ENCODE measurements at regions not wholly inside any gene's neighbourhood (a gene's known extent, or its start where the extent isn't known, plus 50 kb on each side); places are given as distances from the start of the nearest gene placed in this dataset.
"Not testable (repeated sequence)": the region's sequence is repeated elsewhere in the genome, so short reads cannot be mapped to it uniquely, and the experiment has no call there.

DNA sequence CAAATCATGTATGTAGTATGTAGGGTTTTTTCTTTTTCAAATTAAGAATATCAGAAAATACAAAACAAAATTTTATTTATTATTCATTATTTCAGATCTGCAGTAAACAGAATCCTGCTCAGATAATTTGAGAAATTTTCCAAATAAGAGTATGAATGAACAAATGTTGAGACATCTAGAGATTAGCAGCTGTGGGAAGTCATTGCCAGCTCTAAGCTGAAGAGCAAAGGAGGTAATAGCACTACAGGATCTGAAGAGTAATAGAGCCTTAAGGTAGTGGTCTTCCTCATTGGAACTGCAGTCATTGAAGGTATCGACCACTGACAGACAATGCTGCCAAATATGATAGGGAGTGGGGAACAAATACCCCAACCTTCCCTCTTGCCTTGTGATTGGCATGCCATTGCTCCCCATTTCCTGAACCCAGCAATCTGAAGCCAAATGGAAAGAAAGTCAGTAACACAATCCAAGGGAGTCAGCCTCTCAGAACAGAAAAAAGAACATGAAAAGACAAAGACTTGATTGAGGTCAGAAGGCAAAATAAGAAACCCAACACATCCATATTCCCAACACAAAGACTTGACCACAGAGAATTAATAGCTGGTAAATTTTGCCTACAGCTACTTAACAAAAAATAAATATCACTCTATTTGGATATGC lies 963.4 kb upstream of the ADAMTS5 start:
- not testable (repeated sequence) for DNase-seq

DNA sequence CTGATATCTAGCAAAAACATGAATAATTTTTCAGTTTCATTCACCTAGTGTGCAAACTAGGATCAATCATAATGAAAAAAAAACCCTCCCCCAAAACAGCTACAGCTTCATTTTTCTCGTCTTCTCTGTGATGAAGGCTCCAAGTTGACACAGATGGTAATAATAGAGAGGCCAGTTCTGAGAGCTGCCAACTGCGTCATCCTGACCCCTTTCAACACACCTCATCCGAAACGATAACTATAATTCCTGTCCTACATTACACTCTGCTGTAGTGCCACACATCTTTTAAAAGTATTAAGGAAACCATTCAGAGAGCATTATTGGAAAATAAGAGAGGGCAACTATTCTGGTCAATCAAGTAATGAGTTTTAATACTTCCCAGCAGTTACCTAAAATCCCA lies 962.3 kb upstream of the ADAMTS5 start:
- DNase-seq, result peak; percentile 34

DNA sequence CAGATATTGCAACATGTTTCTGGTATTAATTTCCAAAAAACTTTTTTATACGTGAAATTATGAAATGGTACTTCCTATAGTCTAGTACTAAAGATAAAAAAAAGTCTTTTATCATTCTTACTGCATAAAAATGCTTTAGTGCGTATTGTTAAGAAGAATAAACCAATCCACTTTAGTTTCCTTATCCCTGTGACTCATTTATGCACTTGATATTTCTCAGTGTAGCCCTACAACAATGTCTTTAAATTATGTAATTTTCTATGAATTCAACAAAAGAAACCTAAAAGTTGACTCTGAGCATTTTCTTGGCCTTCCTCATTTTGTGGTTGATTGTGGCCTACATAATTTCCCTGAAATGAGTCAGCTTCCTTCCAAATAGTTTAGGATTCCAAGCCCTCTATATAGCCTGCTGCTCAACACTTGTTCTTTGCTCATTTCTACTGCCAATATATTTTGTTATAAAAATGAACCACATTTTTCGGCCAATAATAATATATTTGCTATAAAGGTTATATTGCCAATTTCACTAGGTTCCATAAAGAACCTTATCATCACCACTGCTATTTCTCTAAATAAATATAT lies 961.7 kb upstream of the ADAMTS5 start:
- peak; percentile 29 for DNase-seq

DNA sequence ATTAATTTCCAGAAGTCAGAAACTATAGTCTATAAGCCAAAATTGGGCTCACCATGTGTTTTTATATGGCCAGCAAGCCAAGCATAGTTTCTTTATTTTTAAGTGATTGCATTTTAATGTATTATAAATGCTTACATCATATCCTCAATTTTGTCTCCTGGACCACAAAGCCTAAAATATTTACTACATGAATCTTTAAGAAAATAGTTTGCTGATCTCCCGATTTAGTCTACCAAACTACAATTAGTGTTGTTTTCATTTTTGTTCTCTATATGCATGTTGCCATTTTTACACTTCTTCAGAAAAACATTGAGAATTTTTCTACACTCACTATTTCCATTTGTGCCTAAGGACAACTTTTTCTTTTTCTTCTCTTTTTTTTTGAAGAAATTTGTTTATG lies 954.5 kb upstream of the ADAMTS5 start:
- DNase-seq, result not testable (repeated sequence)

DNA sequence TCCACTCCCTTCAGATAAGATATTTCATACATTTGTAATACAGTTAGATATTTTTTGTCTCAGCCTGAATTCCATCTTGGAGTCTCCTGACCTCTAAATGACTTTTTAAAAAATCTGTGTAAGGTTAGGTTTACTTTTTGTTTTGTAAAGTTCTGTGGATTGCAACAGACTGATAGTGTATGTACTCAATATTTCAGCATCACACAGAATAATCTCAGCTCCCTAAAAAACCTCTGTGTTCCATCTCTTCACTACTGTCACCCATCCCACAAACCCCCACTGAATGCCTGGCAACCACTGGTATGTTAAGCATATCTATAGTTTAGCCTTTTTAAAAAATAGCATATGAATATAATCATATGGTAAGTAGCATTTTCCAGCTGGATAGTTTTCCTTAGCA lies 951.1 kb upstream of the ADAMTS5 start:
- not testable (repeated sequence) for DNase-seq

- not testable (repeated sequence) for DNase-seq
Observed at GRCh38 chr21:27916326-27916725, 949.4 kb upstream of the ADAMTS5 start.

DNA sequence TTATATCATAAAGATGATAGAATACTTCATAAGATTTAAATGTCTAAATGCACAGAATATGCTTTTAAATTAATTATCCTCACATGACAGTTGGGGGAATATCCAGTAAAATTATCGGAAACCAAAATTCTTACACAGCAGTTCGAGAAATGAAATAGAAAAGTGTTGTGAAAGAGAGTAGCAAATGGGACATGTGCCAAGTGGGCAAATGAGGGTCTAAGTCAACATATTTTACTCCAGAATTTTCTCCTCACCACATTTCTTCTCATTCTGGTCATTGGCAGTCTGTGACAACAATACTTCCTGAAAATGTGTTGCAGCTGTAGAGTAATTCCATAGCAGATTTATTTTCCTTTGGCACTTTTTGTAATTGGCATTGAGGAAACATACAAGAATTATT lies 945.2 kb upstream of the ADAMTS5 start:
- DNase-seq, result not testable (repeated sequence)

DNA sequence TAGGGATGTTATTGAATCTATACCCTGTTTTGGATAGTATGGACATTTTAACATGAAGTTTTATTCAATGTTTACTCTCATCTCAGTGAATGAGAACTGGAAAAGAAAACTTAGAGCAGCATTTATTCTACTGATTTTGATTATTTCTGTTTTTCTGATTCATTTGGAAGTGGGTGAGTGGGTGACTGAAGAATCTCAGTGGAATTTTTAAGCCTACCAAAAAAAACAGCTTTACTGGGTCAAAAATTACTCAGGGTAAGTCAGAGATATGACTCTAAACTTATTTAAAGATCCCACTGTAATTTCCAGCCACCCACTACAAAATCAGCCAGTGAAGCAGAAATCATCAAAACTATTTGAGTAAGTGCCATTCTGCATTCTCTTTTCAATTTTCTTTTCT lies 942.6 kb upstream of the ADAMTS5 start:
- not testable (repeated sequence) for DNase-seq

DNA sequence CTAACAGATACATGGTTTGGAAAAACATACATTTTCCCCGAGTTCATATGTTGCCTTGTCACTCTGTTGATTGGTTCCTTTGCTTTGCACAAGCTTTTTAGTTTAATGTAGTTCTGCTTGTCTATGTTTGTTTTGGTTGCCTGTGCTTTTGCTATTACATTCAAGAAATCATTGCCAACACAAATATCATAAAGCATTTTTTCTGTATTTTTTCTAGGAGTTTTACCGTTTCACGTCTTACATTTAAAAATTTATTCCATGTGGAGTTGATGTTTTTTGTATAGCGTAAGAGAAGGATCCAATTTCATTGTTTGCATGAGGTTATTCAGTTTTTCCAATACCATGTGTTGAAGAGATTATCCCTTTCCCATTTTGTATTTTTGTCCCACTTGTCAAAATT lies 941.9 kb upstream of the ADAMTS5 start:
- not testable (repeated sequence) for DNase-seq

- peak; percentile 32 for DNase-seq
Observed at GRCh38 chr21:27902904-27903303, 936.0 kb upstream of the ADAMTS5 start.

GRCh38 chr21:27893619-27894018 lies 926.7 kb upstream of the ADAMTS5 start:
- not testable (repeated sequence) for DNase-seq

DNA sequence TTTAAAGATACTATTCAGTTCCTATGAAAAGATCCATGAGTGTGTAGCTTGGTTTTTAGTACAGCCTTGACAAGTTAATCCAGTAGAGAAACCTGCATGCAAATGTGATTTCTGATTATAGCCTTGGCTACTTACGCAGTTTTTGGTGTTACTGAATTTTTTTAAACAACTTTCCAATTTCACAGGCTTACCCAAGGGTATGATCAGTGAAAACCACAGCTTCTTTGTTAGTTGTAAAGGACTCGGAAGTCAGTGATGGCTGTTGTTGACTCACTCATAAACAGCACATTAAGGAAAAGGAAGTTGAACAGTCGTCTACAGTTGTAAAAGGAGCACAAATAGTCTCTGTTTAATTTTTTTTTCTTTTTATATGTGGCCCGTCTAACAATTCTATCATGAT lies 924.6 kb upstream of the ADAMTS5 start:
- DNase-seq, result not testable (repeated sequence)

DNA sequence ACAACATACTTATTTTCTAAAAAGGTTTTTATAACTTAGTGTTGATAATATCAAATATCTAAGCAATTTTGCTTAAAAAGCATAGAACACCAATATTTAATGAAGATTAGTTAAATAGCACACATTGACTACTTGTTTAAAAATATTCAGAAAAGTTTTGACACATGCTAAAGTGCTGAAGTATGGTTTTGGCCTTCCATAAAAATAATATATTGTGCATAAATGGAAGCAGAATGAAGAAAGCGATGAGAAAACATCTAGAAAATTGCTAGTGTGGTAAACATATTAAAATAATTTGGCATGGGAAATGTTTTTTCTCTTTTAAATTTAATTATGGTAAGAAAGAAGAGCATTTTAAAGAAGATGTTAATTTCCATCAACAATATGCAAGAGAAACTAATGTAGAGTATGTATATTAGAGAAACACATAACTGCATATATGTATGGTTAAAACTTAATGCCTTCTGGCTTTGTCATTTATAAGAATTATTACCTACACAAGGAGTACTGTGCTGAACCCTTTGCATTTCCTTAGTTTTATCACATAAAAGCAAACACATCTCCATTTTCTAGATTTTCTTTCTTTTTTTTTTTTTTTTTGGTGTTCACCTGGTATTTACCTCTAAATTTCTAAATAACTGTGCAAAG lies 921.0 kb upstream of the ADAMTS5 start:
- not testable (repeated sequence) for DNase-seq

DNA sequence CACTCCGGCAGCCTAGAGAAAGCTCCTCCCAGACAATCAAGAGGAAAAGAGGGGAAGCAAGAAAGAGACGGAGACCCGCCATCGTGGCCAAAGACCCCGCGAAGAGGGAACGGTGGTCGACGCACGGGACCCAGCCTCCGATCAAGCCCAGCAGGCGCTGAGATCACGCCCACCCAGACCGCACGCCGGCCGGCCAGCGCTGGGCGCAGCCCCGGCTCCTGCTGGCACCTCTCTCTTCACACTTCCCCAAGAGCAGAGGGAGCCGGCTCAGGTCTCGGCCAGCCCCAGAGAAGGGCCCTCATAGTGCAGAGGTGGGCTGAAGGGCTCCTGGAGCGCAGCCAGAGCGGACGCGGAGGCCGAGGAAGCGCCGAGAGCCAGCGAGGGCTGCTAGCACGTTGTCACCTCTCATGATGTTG lies 918.4 kb upstream of the ADAMTS5 start:
- DNase-seq, result no peak

- not testable (repeated sequence) for DNase-seq
Observed at GRCh38 chr21:27881331-27881730, 914.4 kb upstream of the ADAMTS5 start.

DNA sequence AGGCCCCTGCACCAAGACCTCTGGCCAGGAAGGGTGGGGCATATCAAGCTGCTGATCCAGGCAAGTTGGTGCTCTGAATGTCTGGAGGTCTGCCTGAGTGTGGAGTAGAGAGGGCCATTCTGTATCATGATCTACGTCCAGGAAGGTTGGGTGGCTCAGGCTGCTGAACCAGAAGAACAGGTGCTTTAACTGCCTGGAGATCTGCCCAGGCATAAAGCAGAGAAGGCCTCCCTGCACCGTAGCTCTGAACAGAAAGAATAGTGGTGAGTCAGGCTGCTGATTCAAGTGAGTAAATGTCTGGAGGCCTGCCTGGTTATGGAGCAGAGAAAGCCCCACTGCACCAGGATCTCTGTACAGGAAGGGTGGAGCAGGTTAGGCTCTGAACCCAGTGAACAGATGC lies 905.5 kb upstream of the ADAMTS5 start:
- not testable (repeated sequence) for DNase-seq

- not testable (repeated sequence) for DNase-seq
Observed at GRCh38 chr21:27870755-27871154, 903.9 kb upstream of the ADAMTS5 start.

GRCh38 chr21:27860314-27860955 lies 893.5 kb upstream of the ADAMTS5 start:
- DNase-seq, result not testable (repeated sequence)

GRCh38 chr21:27858053-27858825 lies 891.4 kb upstream of the ADAMTS5 start:
- DNase-seq, result not testable (repeated sequence)

- not testable (repeated sequence) for DNase-seq
Observed at GRCh38 chr21:27856988-27857387, 890.1 kb upstream of the ADAMTS5 start.

DNA sequence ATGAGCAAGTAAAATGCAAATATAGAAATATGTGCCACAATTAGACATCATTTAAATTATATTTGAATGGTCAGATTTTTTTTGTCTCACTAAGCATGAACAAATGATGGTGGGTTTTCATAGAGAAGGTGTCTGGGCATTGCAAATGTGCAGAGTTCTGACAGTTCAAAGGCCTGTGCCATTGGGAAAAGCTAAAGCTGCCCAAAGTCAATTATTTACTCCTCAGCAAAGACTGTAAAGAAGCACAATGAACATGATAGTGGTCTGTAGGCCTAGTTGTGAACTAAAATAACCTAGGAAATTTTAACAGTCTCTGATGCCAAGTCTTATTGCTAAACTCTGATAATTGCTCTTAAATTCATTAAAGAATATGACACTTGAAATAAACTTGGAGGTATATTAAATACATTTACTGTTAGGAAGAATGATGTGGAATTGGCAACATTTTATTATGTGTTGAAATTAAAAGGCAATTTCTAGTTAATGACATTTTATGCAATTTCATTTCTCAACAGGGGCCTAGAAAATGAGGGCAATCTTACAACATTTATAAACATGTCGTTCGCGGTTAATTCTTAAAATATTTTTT lies 874.3 kb upstream of the ADAMTS5 start:
- DNase-seq, result no peak

GRCh38 chr21:27840262-27840661 lies 873.4 kb upstream of the ADAMTS5 start:
- DNase-seq, result no peak
